ENCODE measurements at regions not wholly inside any gene's neighbourhood (a gene's known extent, or its start where the extent isn't known, plus 50 kb on each side); places are given as distances from the start of the nearest gene placed in this dataset.

GRCh38 chr2:177093371-177093770, 119.2 kb upstream of the HNRNPA3 start:
- ChIA-PET CTCF (no interaction called here), POLR2A (no interaction called here)
- no peak overlapping the region for H3K4me3 ChIP-seq (ENCODE audit: low read depth, low read length)
- DNase-seq (ENCODE audit: low read depth, low spot score), result no peak
- TF ChIP-seq CTCF (IDR thresholded peaks at IDR 0.05; ENCODE audit: insufficient read depth, low read length, missing control alignments), result no peak

- ChIA-PET CTCF (no interaction called here), POLR2A (no interaction called here)
- H3K4me3 ChIP-seq (ENCODE audit: low read depth, low read length), result no peak overlapping the region
- DNase-seq (ENCODE audit: low read depth, low spot score), result no peak
- TF ChIP-seq CTCF (IDR thresholded peaks at IDR 0.05; ENCODE audit: insufficient read depth, low read length, missing control alignments), result no peak
Observed at GRCh38 chr2:177098001-177098613, 114.5 kb upstream of the HNRNPA3 start.

- no peak for TF ChIP-seq CTCF (IDR thresholded peaks at IDR 0.05; ENCODE audit: insufficient read depth, low read length, missing control alignments)
- ChIA-PET CTCF (no interaction called here), POLR2A (no interaction called here)
- no peak overlapping the region for H3K4me3 ChIP-seq (ENCODE audit: low read depth, low read length)
- no peak for DNase-seq (ENCODE audit: low read depth, low spot score)
Observed at GRCh38 chr2:177101930-177102329, 110.7 kb upstream of the HNRNPA3 start.

- no peak for DNase-seq (ENCODE audit: low read depth, low spot score)
- TF ChIP-seq CTCF (IDR thresholded peaks at IDR 0.05; ENCODE audit: insufficient read depth, low read length, missing control alignments), result no peak
- ChIA-PET POLR2A (no interaction called here), CTCF (no interaction called here)
- H3K4me3 ChIP-seq (ENCODE audit: low read depth, low read length), result no peak overlapping the region
Observed at GRCh38 chr2:177106212-177106611, 106.4 kb upstream of the HNRNPA3 start.

- POLR2A ChIA-PET, result no interaction called here
- no peak for TF ChIP-seq CTCF (IDR thresholded peaks at IDR 0.05; ENCODE audit: insufficient read depth, low read length, missing control alignments)
- no peak for DNase-seq (ENCODE audit: low read depth, low spot score)
- no peak overlapping the region for H3K4me3 ChIP-seq (ENCODE audit: low read depth, low read length)
- CTCF ChIA-PET, result interaction anchor here (1.3 kb wide), 1 partner anchor 40 kb away, joined by 3 read pairs; no protein-coding TSS in a partner anchor
Observed at GRCh38 chr2:177108890-177109289, 103.7 kb upstream of the HNRNPA3 start.

- ChIA-PET CTCF (interaction anchor here (1.5 kb wide), 1 partner anchor 34 kb away, joined by 6 read pairs; no protein-coding TSS in a partner anchor), POLR2A (no interaction called here)
- DNase-seq (ENCODE audit: low read depth, low spot score), result no peak
- TF ChIP-seq CTCF (IDR thresholded peaks at IDR 0.05; ENCODE audit: insufficient read depth, low read length, missing control alignments), result no peak
- H3K4me3 ChIP-seq (ENCODE audit: low read depth, low read length), result no peak overlapping the region
Observed at GRCh38 chr2:177114712-177115111, 97.9 kb upstream of the HNRNPA3 start.

Measured in AG04449 (cell line).